ENCODE measurements at regions not wholly inside any gene's neighbourhood (a gene's known extent, or its start where the extent isn't known, plus 50 kb on each side); places are given as distances from the start of the nearest gene placed in this dataset.

DNA sequence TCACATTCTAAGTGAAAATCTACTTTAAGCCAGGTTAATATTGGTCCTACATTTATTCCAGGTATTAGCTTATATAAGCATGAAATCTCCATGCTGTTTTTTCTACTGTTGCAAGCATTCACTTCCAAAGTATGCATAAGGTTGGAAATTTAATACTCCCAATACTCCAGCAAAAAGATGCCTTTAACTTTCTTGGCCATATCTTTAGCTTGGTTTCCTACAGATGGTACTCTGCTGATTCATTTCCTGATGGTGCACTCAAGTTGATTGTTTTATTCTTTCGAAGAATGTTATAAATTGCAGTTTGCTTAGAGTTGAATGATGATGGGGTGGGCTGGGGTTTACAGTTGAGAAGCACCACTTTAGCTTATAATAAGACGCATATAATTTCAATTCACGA is 330.2 kb downstream of the PTTG2 start:
- Histone ChIP-seq H2AFZ (ENCODE audit: low read length) (no peak overlapping the region), H3K9me3 (ENCODE audit: low read length) (peaks cover 4% of the 10 kb centered on the region; the same call in 1 of the 2 replicates), H3K4me1 (ENCODE audit: insufficient read depth, low read length, poor library complexity, severe bottlenecking) (no peaks in the 10 kb centered on the region), H3K4me3 (ENCODE audit: low read depth, low read length, poor library complexity, severe bottlenecking) (no peak overlapping the region), H3K4me2 (ENCODE audit: low read length) (no peak overlapping the region), H3K9me2 (ENCODE audit: insufficient read depth, low read length) (no peaks in the 10 kb centered on the region), H4K20me1 (ENCODE audit: insufficient read depth, low read length) (no peaks in the 10 kb centered on the region), H3K79me2 (ENCODE audit: insufficient read depth, low read depth, low read length) (no peaks in the 10 kb centered on the region), H3K27ac (ENCODE audit: low read depth, low read length, poor library complexity, severe bottlenecking) (no peak overlapping the region), H3K36me3 (ENCODE audit: insufficient read depth, low read length) (no peaks in the 10 kb centered on the region)
- POLR2A ChIA-PET, result no interaction called here
- no TSS peak for BruUV-seq (replicated peaks)
- CTCF ChIA-PET (ENCODE audit: unreplicated experiment), result no interaction called here
- intact Hi-C loops (cut with micrococcal nuclease; ENCODE audit: unreplicated experiment), result no loop called here
- no peak for TF ChIP-seq EZH2phosphoT487 (IDR thresholded peaks at IDR 0.05; ENCODE audit: borderline replicate concordance, low read depth, low read length)
- no peak for DNase-seq (ENCODE audit: low spot score)

DNA sequence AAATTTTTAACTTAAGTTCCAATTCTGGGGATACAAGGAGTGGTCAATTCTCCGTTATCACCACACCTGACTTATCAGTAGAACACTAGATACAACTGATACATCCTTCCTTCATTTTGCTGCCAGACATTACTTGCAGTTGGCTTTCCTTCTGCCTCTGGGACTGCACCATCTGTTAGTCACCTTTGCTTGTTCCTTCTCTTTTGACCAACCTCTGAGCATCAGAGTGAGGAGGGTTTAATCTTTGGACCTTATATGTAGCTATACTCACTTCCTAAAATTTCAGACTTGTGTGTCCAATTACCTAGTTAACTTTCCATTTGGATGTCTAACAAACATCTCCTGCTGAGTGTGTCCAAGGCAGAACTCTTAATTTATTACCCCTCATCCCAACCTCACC is 330.7 kb downstream of the PTTG2 start:
- H3K4me2 ChIP-seq (ENCODE audit: low read length), result no peak overlapping the region
- H3K4me1 ChIP-seq (ENCODE audit: insufficient read depth, low read length, poor library complexity, severe bottlenecking), result no peaks in the 10 kb centered on the region
- H3K9me3 ChIP-seq (ENCODE audit: low read length), result peaks cover 4% of the 10 kb centered on the region; the same call in 1 of the 2 replicates
- intact Hi-C loops (cut with micrococcal nuclease; ENCODE audit: unreplicated experiment), result no loop called here
- H4K20me1 ChIP-seq (ENCODE audit: insufficient read depth, low read length), result no peaks in the 10 kb centered on the region
- no peak for DNase-seq (ENCODE audit: low spot score)
- ChIA-PET CTCF (ENCODE audit: unreplicated experiment) (no interaction called here), POLR2A (no interaction called here)
- no peaks in the 10 kb centered on the region for H3K79me2 ChIP-seq (ENCODE audit: insufficient read depth, low read depth, low read length)
- BruUV-seq (replicated peaks), result no TSS peak
- no peak for TF ChIP-seq EZH2phosphoT487 (IDR thresholded peaks at IDR 0.05; ENCODE audit: borderline replicate concordance, low read depth, low read length)
- TF ChIP-seq, protein P1, sequence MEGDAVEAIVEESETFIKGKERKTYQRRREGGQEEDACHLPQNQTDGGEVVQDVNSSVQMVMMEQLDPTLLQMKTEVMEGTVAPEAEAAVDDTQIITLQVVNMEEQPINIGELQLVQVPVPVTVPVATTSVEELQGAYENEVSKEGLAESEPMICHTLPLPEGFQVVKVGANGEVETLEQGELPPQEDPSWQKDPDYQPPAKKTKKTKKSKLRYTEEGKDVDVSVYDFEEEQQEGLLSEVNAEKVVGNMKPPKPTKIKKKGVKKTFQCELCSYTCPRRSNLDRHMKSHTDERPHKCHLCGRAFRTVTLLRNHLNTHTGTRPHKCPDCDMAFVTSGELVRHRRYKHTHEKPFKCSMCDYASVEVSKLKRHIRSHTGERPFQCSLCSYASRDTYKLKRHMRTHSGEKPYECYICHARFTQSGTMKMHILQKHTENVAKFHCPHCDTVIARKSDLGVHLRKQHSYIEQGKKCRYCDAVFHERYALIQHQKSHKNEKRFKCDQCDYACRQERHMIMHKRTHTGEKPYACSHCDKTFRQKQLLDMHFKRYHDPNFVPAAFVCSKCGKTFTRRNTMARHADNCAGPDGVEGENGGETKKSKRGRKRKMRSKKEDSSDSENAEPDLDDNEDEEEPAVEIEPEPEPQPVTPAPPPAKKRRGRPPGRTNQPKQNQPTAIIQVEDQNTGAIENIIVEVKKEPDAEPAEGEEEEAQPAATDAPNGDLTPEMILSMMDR (conservative IDR thresholded peaks at IDR 0.05; ENCODE audit: low read length), result no peak
- no peak overlapping the region for H3K4me3 ChIP-seq (ENCODE audit: low read depth, low read length, poor library complexity, severe bottlenecking)
- no peak overlapping the region for H3K27ac ChIP-seq (ENCODE audit: low read depth, low read length, poor library complexity, severe bottlenecking)
- H3K36me3 ChIP-seq (ENCODE audit: insufficient read depth, low read length), result no peaks in the 10 kb centered on the region
- H2AFZ ChIP-seq (ENCODE audit: low read length), result no peak overlapping the region
- no peaks in the 10 kb centered on the region for H3K9me2 ChIP-seq (ENCODE audit: insufficient read depth, low read length)

DNA sequence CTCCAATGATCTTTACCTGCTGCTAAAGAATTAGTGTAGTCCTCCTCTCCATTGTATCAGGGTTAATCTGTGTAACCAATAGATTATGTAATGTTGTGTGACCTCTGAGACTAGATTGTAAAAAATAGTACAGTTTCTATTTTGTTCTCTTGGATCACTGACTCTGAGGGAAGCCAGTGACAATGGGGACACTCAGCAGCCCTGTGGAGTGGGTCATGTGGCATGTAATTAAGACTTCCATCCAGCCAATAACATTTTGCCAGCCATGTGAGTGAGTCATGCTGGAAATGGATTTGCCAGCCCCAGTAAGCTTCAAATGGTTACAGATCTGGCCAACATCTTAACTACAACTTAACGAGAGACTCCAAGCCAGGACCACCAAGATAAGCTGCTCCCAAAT is 332.3 kb downstream of the PTTG2 start:
- TF ChIP-seq EZH2phosphoT487 (IDR thresholded peaks at IDR 0.05; ENCODE audit: borderline replicate concordance, low read depth, low read length), result no peak
- TF ChIP-seq, protein P1 (conservative IDR thresholded peaks at IDR 0.05; ENCODE audit: low read length), result no peak
- no peaks in the 10 kb centered on the region for H3K9me2 ChIP-seq (ENCODE audit: insufficient read depth, low read length)
- no peaks in the 10 kb centered on the region for H3K36me3 ChIP-seq (ENCODE audit: insufficient read depth, low read length)
- BruUV-seq (replicated peaks), result no TSS peak
- H3K4me3 ChIP-seq (ENCODE audit: low read depth, low read length, poor library complexity, severe bottlenecking), result no peak overlapping the region
- H3K4me2 ChIP-seq (ENCODE audit: low read length), result no peak overlapping the region
- intact Hi-C loops (cut with micrococcal nuclease; ENCODE audit: unreplicated experiment), result no loop called here
- POLR2A ChIA-PET, result no interaction called here
- no peak overlapping the region for H2AFZ ChIP-seq (ENCODE audit: low read length)
- H3K27ac ChIP-seq (ENCODE audit: low read depth, low read length, poor library complexity, severe bottlenecking), result no peak overlapping the region
- H3K79me2 ChIP-seq (ENCODE audit: insufficient read depth, low read depth, low read length), result no peaks in the 10 kb centered on the region
- CTCF ChIA-PET (ENCODE audit: unreplicated experiment), result no interaction called here
- no peak for DNase-seq (ENCODE audit: low spot score)
- H3K4me1 ChIP-seq (ENCODE audit: insufficient read depth, low read length, poor library complexity, severe bottlenecking), result no peaks in the 10 kb centered on the region
- peaks cover 4% of the 10 kb centered on the region; the same call in 1 of the 2 replicates for H3K9me3 ChIP-seq (ENCODE audit: low read length)
- H4K20me1 ChIP-seq (ENCODE audit: insufficient read depth, low read length), result no peaks in the 10 kb centered on the region

Measured in OCI-LY7 (cell line).